GM21360 (cell line): ENCODE measurements at regions not wholly inside any gene's neighbourhood (a gene's known extent, or its start where the extent isn't known, plus 50 kb on each side); places are given as distances from the start of the nearest gene placed in this dataset.
A peak's percentile ranks its signal among the peaks of the same experiment; 100 is the strongest.
"Not testable (repeated sequence)": the region's sequence is repeated elsewhere in the genome, so short reads cannot be mapped to it uniquely, and the experiment has no call there.

Experiments
- ATAC-seq: cut with Tn5 transposase; IDR thresholded peaks from one replicate; pipeline ENCODE4 v1.9.1; 2021; ENCODE audit warnings: mild to moderate bottlenecking, moderate library complexity; ENCODE audit not compliant: unreplicated experiment

- no peak for ATAC-seq
Observed at GRCh38 chr5:13354611-13355010, 589.9 kb downstream of the DNAH5 start.

- no peak for ATAC-seq
Observed at GRCh38 chr5:13350767-13351166, 593.7 kb downstream of the DNAH5 start.

GRCh38 chr5:13348568-13348967, 595.9 kb downstream of the DNAH5 start:
- no peak for ATAC-seq

GRCh38 chr5:13346401-13346800, 598.1 kb downstream of the DNAH5 start:
- no peak for ATAC-seq

GRCh38 chr5:13339093-13339492, 605.4 kb downstream of the DNAH5 start:
- no peak for ATAC-seq

GRCh38 chr5:13335026-13335425, 609.5 kb downstream of the DNAH5 start:
- not testable (repeated sequence) for ATAC-seq

- no peak for ATAC-seq
Observed at GRCh38 chr5:13331585-13331984, 612.9 kb downstream of the DNAH5 start.

- ATAC-seq, result no peak
Observed at GRCh38 chr5:13328316-13328715, 616.2 kb downstream of the DNAH5 start.

GRCh38 chr5:13325765-13326164, 618.7 kb downstream of the DNAH5 start:
- no peak for ATAC-seq

- no peak for ATAC-seq
Observed at GRCh38 chr5:13322769-13323168, 621.7 kb downstream of the DNAH5 start.

- no peak for ATAC-seq
Observed at GRCh38 chr5:13317654-13318053, 626.8 kb downstream of the DNAH5 start.

- no peak for ATAC-seq
Observed at GRCh38 chr5:13316176-13316575, 628.3 kb downstream of the DNAH5 start.

GRCh38 chr5:13307480-13307879, 637.0 kb downstream of the DNAH5 start:
- no peak for ATAC-seq

- no peak for ATAC-seq
Observed at GRCh38 chr5:13303445-13303844, 641.0 kb downstream of the DNAH5 start.

- no peak for ATAC-seq
Observed at GRCh38 chr5:13278811-13279210, 665.7 kb downstream of the DNAH5 start.

GRCh38 chr5:13278148-13278547, 666.3 kb downstream of the DNAH5 start:
- ATAC-seq, result peak; percentile 59

GRCh38 chr5:13276156-13276555, 668.3 kb downstream of the DNAH5 start:
- ATAC-seq, result no peak

GRCh38 chr5:13263701-13264100, 680.8 kb downstream of the DNAH5 start:
- no peak for ATAC-seq

- no peak for ATAC-seq
Observed at GRCh38 chr5:13253111-13253510, 691.4 kb downstream of the DNAH5 start.

GRCh38 chr5:13252699-13253098, 691.8 kb downstream of the DNAH5 start:
- ATAC-seq, result no peak

- no peak for ATAC-seq
Observed at GRCh38 chr5:13251623-13252376, 692.7 kb downstream of the DNAH5 start.

GRCh38 chr5:13250464-13251291, 693.8 kb downstream of the DNAH5 start:
- peak; percentile 49 for ATAC-seq
